Lower leg skin (tissue), 3 donors: ENCODE measurements at regions not wholly inside any gene's neighbourhood (a gene's known extent, or its start where the extent isn't known, plus 50 kb on each side); places are given as distances from the start of the nearest gene placed in this dataset.

Experiments
- CTCF ChIP-seq, 3 donors: fragments of 450-650 bp; IDR thresholded peaks; one replicate each; pipeline ENCODE4 v1.5.1; 2016; ENCODE audit warnings: antibody characterized with exemption in 3 of 3, mild to moderate bottlenecking in 3 of 3, moderate library complexity in 2 of 3
- POLR2A ChIP-seq, 2 donors: fragments of 450-650 bp; IDR thresholded peaks; one replicate each; pipeline ENCODE4 v1.6.1; 2016 to 2017; ENCODE audit warnings: antibody characterized with exemption in 2 of 2, mild to moderate bottlenecking in 1 of 2, moderate library complexity in 1 of 2

- TF ChIP-seq CTCF (IDR thresholded peaks at IDR 0.05), result no peak
- no peak for TF ChIP-seq POLR2A (IDR thresholded peaks at IDR 0.05)
Measured at GRCh38 chr6:15150207-15150606, 95.7 kb upstream of the JARID2 start.
